ENCODE measurements at regions not wholly inside any gene's neighbourhood (a gene's known extent, or its start where the extent isn't known, plus 50 kb on each side); places are given as distances from the start of the nearest gene placed in this dataset.

GRCh38 chr10:24150853-24151252, 58.1 kb upstream of the KIAA1217 start:
- no peak for DNase-seq

DNA sequence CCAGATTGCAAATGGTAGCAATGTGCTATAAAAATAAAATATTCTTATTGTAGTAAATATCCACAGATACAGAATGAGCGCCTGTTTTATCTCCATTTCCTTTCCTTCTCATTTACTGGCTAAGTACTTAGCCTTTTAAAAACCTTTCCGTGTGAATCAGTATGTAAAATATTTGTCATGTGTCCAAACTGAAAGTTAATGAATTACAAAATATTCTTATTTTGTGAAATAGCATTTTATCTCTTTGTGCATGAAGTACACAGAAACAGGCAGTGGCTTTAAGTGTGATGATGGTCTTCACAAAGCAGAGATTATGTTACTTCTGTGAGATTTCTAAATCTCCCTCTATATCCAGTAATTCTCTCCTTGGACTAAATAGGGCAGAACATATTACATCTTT, 56.7 kb upstream of the KIAA1217 start:
- DNase-seq, result peak; percentile 27

DNA sequence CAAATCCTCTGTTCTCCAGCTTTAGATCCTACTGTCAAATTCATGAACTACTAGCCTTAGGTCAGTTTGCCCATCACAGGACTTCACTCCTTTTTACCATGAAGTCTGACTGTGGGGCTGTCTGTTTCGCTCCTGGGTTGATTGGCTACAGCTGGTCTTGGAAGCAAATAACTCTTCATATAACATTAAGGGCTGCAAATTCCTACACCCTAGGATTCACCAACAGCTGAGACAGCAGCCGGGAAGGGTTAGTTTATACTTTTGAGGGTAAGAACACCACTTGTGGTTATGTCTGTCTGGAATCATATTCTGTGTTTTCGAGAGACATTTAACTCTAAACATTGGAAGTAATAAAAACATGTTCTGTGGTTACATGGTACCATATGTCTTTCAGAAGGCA, 55.9 kb upstream of the KIAA1217 start:
- peak; percentile 85 for DNase-seq

DNA sequence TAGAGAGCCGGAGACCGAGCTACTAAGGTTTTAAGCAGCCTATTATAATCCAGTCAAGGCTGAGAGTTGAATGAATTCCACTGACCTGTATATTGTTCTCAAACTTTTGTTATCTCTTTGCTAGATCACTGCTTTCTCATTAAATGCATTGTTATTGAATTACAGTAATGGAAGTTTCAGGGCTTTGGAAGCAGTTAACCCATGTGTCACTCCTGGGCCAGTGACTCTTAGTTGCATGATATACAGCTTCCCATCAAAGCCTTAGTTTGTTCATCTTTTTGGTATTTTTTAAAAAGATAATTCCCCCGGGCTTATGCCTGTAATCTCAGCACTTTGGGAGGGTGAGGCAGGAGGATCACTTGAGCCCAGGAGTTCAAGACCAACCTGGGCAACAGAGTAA, 55.4 kb upstream of the KIAA1217 start:
- peak; percentile 85 for DNase-seq

GRCh38 chr10:24156686-24157085, 52.3 kb upstream of the KIAA1217 start:
- peak; percentile 66 for DNase-seq

DNA sequence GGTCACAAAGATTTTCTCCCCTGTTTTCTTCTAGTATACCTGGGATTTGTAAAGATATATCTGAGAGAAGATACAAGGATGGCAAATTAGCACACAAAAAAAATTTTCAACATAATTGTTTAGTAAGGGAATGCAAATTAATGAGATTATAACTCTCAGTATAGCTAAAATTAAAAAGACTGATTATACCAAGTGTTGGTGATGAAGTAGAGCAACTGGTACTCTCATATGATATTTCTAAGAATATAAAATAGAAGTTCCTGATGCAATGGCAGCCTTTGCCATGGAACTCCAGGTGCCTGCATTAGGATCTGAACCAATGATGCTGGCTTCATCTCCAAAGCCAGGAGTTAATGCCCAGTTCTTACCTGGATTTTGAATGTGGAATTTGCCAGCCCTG, 51.4 kb upstream of the KIAA1217 start:
- no peak for DNase-seq
